K562 (cell line): ENCODE measurements at regions not wholly inside any gene's neighbourhood (a gene's known extent, or its start where the extent isn't known, plus 50 kb on each side); places are given as distances from the start of the nearest gene placed in this dataset.

ENCODE experiments used
- ATAC-seq: fragments of 200-7000 bp; cut with Tn5 transposase; 3 replicates; pipeline ENCODE4 v1.9.1; 2020; ENCODE audit warnings: moderate library complexity
- BruUV-seq: library from RNA; stranded (reverse); fragments of 400-500 nt; replicated peaks from 2 replicates; lab custom pipeline; 2021; lab: Mats Ljungman, UMichigan
- CTCF ChIA-PET: fragments of 300-600 bp; formaldehyde crosslinking; extraction: SDS; loops from one replicate; lab custom pipeline; 2021; ENCODE audit warnings: low intra/inter-chr PET ratio; lab: Yijun Ruan, JAX
- POLR2A ChIA-PET: fragments of 300-600, 350-650 bp; sonication (Branson Sonifier 250); formaldehyde crosslinking; extraction: SDS; loops from one replicate; lab custom pipeline; 2021; ENCODE audit warnings: antibody characterized with exemption, inconsistent platforms; lab: Yijun Ruan, JAX
- DNase-seq, 4 experiments: peaks; one replicate each; pipeline versions ENCODE4 v3.0.0 to v3.0.0-alpha.2; 2011 to 2018; ENCODE audit warnings: low spot score in 3 of 4, mixed read lengths in 3 of 4; ENCODE audit errors: extremely low read depth in 1 of 4
- FAIRE-seq: peaks from 2 replicates; lab custom pipeline; 2011; peaks lifted over from hg19 to GRCh38; lab: Jason Lieb, UNC
- H2AFZ ChIP-seq: 2 replicates; pipeline ENCODE4 v1.6.0; 2011; ENCODE audit warnings: low read depth, low read length, control low read depth, inconsistent platforms
- H3K27ac ChIP-seq: fragments of 200-600 bp; 3 replicates; pipeline ENCODE4 v1.8.0; 2011; ENCODE audit warnings: low read depth, mild to moderate bottlenecking, control low read depth, inconsistent platforms, low read length, moderate library complexity, mixed read lengths; ENCODE audit errors: extremely low read depth
- H3K27me3 ChIP-seq, 2 experiments: fragments of 300-600 bp in 1 of 2; 2 replicates in 1 of 2; 3 replicates in 1 of 2; pipeline versions ENCODE4 v1.6.0 to v1.8.0; 2011; ENCODE audit warnings: inconsistent platforms in 2 of 2, low read length in 2 of 2, mild to moderate bottlenecking in 1 of 2, mixed read lengths in 1 of 2, moderate library complexity in 1 of 2; ENCODE audit not compliant: control insufficient read depth in 2 of 2, insufficient read depth in 2 of 2
- H3K36me3 ChIP-seq: fragments of 300-600 bp; 3 replicates; pipeline ENCODE4 v1.8.0; 2011; ENCODE audit warnings: mild to moderate bottlenecking, low read length, inconsistent platforms; ENCODE audit not compliant: control insufficient read depth, insufficient read depth
- H3K4me1 ChIP-seq, 2 experiments: fragments of 200-600 bp in 1 of 2; replicated peaks in 1 of 2; 2 replicates in 1 of 2; 3 replicates in 1 of 2; pipeline versions ENCODE4 v1.5.1 to v1.8.0; 2011; ENCODE audit warnings: inconsistent platforms in 2 of 2, low read length in 2 of 2, mild to moderate bottlenecking in 1 of 2, mixed read lengths in 1 of 2, moderate library complexity in 1 of 2; ENCODE audit not compliant: control insufficient read depth in 2 of 2, insufficient read depth in 2 of 2
- H3K4me2 ChIP-seq: 2 replicates; pipeline ENCODE4 v1.6.1; 2011; ENCODE audit warnings: low read length, control low read depth, inconsistent platforms, mixed read lengths; ENCODE audit not compliant: insufficient read depth
- H3K4me3 ChIP-seq: fragments of 200-600 bp; sonication (generic), shearing (Covaris generic); 2 replicates; pipeline ENCODE4 v1.5.1; 2016; ENCODE audit warnings: control low read depth, inconsistent platforms
- H3K79me2 ChIP-seq: fragments of 200-600 bp; 3 replicates; pipeline ENCODE4 v1.8.0; 2011; ENCODE audit warnings: low read length, inconsistent platforms; ENCODE audit not compliant: control insufficient read depth, insufficient read depth
- H3K9ac ChIP-seq, 2 experiments: 2 replicates each; pipeline versions ENCODE4 v1.6.0 to v1.6.1; 2011; ENCODE audit warnings: low read depth in 2 of 2, low read length in 2 of 2, control low read depth in 1 of 2, inconsistent platforms in 1 of 2, mild to moderate bottlenecking in 1 of 2, mixed read lengths in 1 of 2; ENCODE audit not compliant: insufficient read depth in 1 of 2
- H3K9me1 ChIP-seq: one replicate; pipeline ENCODE4 v1.6.0; 2011; ENCODE audit warnings: inconsistent platforms, mild to moderate bottlenecking, low read length, moderate library complexity; ENCODE audit not compliant: control insufficient read depth, insufficient read depth
- H3K9me3 ChIP-seq: replicated peaks from 2 replicates; pipeline ENCODE4 v1.5.1; 2011; ENCODE audit warnings: low read depth, low read length, inconsistent platforms; ENCODE audit not compliant: control insufficient read depth, insufficient read depth
- H4K20me1 ChIP-seq: replicated peaks from 2 replicates; pipeline ENCODE4 v1.6.1; 2011; ENCODE audit warnings: low read length, inconsistent platforms, mixed read lengths; ENCODE audit not compliant: control insufficient read depth, insufficient read depth
- CEBPB ChIP-seq: fragments of 450-650 bp; IDR thresholded peaks from 2 replicates; pipeline ENCODE4 v1.6.1; 2016; ENCODE audit warnings: missing genetic modification characterization, missing compliant biosample characterization
- MTA3 ChIP-seq: fragments of 450-650 bp; formaldehyde crosslinking; IDR thresholded peaks from 2 replicates; pipeline ENCODE4 v1.6.1; 2017; ENCODE audit warnings: mild to moderate bottlenecking, borderline replicate concordance
- RAD21 ChIP-seq, 2 experiments: fragments of 250-450 bp in 1 of 2; fragments of 450-650 bp in 1 of 2; sonication (Bioruptor Pico) in 1 of 2; formaldehyde crosslinking in 1 of 2; IDR thresholded peaks in 1 of 2; conservative IDR thresholded peaks in 1 of 2; 2 replicates each; pipeline versions ENCODE4 v1.4.0 to v1.8.0; 2020 to 2022; ENCODE audit warnings: mild to moderate bottlenecking in 2 of 2, moderate library complexity in 1 of 2
- YY1 ChIP-seq, 3 experiments: IDR thresholded peaks; 2 replicates each; pipeline ENCODE4 v1.6.1; 2011; ENCODE audit warnings: low read length in 2 of 3, mild to moderate bottlenecking in 2 of 3, moderate library complexity in 2 of 3, borderline replicate concordance in 1 of 3, control low read depth in 1 of 3, low read depth in 1 of 3; ENCODE audit not compliant: insufficient read depth in 3 of 3, insufficient replicate concordance in 2 of 3, control insufficient read depth in 1 of 3, insufficient read length in 1 of 3; ENCODE audit errors: extremely low read depth in 1 of 3
- WGBS: fragments of 100-300 bp; shearing (Covaris generic); methylation state at CpG from one replicate; pipeline ENCODE4 v1.1.6; 2016; ENCODE audit warnings: low coverage, mixed read lengths; ENCODE audit not compliant: insufficient coverage; ENCODE audit errors: missing lambda C conversion rate; 5-methylcytosine and 5-hydroxymethylcytosine counted together
- in situ Hi-C: fragments of 300-500 bp; cut with MboI; formaldehyde crosslinking; loops from 4 replicates; pipeline ENCODE4 v1.15.0; 2018; ENCODE audit warnings: inconsistent platforms, mixed read lengths
- intact Hi-C: fragments of 100-400 bp; cut with micrococcal nuclease; formaldehyde crosslinking; loops from 2 replicates; pipeline ENCODE4 v1.14.2; 2022
- TF ChIP-seq, protein P1 (sequence below), 2 experiments: fragments of 450-650 bp in 1 of 2; sonication (generic) in 1 of 2; formaldehyde crosslinking; conservative IDR thresholded peaks; 2 replicates each; pipeline versions ENCODE4 v1.4.0 to v1.8.1; 2020 to 2022; ENCODE audit warnings: mild to moderate bottlenecking in 1 of 2, missing genetic modification reagents in 1 of 2
- TF ChIP-seq, protein P2 (sequence below), 3 experiments: IDR thresholded peaks in 2 of 3; conservative IDR thresholded peaks in 1 of 3; 2 replicates each; pipeline ENCODE4 v1.5.1; 2011 to 2012; ENCODE audit warnings: low read length in 3 of 3, mild to moderate bottlenecking in 3 of 3, control low read depth in 2 of 3, improper control_type of control experiment in 1 of 3, inconsistent platforms in 1 of 3, low read depth in 1 of 3, mixed read lengths in 1 of 3, moderate library complexity in 1 of 3; ENCODE audit not compliant: insufficient read depth in 2 of 3
- TF ChIP-seq, protein P3 (sequence below), 2 experiments: fragments of 450-650 bp; formaldehyde crosslinking in 1 of 2; IDR thresholded peaks; 2 replicates each; pipeline versions ENCODE4 v1.4.0 to v1.6.1; 2014 to 2020; ENCODE audit warnings: mild to moderate bottlenecking in 2 of 2, borderline replicate concordance in 1 of 2, low read depth in 1 of 2

DNA sequence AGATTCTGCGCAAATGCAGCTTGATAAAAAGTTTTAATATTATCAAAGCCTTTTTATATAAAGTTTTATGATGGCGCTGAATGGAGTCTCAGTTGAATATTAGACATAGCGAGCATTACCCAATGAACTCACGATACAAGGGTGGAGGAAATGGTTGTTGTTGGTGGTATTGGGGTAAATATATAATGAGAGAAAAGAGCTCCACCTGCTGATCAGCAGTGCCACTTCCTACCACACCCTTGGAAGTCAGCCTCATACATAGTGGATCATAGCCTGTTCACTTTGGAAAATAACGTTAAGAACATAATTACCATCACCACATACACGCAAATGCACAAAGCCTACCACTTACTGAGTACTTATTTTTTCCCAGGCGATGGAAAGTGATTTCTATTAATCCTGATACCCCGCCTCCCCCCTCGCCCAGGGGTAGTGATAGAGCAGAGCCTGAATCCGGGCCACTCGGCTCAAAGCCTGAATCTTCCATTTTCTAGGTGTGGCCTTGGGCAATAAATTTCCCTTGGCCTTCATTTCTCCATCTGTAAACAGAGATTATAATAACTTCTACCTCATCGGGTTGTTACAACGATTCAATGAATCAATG lies 358.3 kb downstream of the KLF5 start:
- FAIRE-seq = peak; percentile 54
- TF ChIP-seq, protein P1, sequence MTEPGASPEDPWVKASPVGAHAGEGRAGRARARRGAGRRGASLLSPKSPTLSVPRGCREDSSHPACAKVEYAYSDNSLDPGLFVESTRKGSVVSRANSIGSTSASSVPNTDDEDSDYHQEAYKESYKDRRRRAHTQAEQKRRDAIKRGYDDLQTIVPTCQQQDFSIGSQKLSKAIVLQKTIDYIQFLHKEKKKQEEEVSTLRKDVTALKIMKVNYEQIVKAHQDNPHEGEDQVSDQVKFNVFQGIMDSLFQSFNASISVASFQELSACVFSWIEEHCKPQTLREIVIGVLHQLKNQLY (CRISPR knock-in tag; conservative IDR thresholded peaks at IDR 0.05) = no peak
- TF ChIP-seq RAD21 (CRISPR knock-in tag; conservative IDR thresholded peaks at IDR 0.05 in 1 of 2, IDR thresholded peaks at IDR 0.05 in 1 of 2) = peak; percentile 42 to 55
- TF ChIP-seq MTA3 = no peak
- TF ChIP-seq, protein P2, sequence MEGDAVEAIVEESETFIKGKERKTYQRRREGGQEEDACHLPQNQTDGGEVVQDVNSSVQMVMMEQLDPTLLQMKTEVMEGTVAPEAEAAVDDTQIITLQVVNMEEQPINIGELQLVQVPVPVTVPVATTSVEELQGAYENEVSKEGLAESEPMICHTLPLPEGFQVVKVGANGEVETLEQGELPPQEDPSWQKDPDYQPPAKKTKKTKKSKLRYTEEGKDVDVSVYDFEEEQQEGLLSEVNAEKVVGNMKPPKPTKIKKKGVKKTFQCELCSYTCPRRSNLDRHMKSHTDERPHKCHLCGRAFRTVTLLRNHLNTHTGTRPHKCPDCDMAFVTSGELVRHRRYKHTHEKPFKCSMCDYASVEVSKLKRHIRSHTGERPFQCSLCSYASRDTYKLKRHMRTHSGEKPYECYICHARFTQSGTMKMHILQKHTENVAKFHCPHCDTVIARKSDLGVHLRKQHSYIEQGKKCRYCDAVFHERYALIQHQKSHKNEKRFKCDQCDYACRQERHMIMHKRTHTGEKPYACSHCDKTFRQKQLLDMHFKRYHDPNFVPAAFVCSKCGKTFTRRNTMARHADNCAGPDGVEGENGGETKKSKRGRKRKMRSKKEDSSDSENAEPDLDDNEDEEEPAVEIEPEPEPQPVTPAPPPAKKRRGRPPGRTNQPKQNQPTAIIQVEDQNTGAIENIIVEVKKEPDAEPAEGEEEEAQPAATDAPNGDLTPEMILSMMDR (IDR thresholded peaks at IDR 0.05 in 2 of 3, conservative IDR thresholded peaks at IDR 0.05 in 1 of 3; ENCODE audit: insufficient read depth in 2 of 3, low read depth in 1 of 3, low read length in 3 of 3) = peak; percentile 20 to 50 (median 40); a peak in 4 of 6 replicates
- no peak for TF ChIP-seq CEBPB (tag)
- TF ChIP-seq, protein P3, sequence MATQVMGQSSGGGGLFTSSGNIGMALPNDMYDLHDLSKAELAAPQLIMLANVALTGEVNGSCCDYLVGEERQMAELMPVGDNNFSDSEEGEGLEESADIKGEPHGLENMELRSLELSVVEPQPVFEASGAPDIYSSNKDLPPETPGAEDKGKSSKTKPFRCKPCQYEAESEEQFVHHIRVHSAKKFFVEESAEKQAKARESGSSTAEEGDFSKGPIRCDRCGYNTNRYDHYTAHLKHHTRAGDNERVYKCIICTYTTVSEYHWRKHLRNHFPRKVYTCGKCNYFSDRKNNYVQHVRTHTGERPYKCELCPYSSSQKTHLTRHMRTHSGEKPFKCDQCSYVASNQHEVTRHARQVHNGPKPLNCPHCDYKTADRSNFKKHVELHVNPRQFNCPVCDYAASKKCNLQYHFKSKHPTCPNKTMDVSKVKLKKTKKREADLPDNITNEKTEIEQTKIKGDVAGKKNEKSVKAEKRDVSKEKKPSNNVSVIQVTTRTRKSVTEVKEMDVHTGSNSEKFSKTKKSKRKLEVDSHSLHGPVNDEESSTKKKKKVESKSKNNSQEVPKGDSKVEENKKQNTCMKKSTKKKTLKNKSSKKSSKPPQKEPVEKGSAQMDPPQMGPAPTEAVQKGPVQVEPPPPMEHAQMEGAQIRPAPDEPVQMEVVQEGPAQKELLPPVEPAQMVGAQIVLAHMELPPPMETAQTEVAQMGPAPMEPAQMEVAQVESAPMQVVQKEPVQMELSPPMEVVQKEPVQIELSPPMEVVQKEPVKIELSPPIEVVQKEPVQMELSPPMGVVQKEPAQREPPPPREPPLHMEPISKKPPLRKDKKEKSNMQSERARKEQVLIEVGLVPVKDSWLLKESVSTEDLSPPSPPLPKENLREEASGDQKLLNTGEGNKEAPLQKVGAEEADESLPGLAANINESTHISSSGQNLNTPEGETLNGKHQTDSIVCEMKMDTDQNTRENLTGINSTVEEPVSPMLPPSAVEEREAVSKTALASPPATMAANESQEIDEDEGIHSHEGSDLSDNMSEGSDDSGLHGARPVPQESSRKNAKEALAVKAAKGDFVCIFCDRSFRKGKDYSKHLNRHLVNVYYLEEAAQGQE (IDR thresholded peaks at IDR 0.05; ENCODE audit: borderline replicate concordance) = peak; percentile 26; the same call in 1 of the 2 replicates
- TF ChIP-seq, protein P3 (CRISPR knock-in tag; IDR thresholded peaks at IDR 0.05; ENCODE audit: low read depth) = no peak
- TF ChIP-seq YY1 (IDR thresholded peaks at IDR 0.05; ENCODE audit: borderline replicate concordance in 1 of 3, control insufficient read depth in 1 of 3, extremely low read depth in 1 of 3, insufficient read depth in 3 of 3, insufficient read length in 1 of 3, insufficient replicate concordance in 2 of 3, low read depth in 1 of 3, low read length in 2 of 3) = peak in 1 of 3 experiments; percentile 20

More for the DNA sequence above, 358.3 kb downstream of the KLF5 start:
- H3K27me3 ChIP-seq = no peaks in the 10 kb centered on the region
- H3K9ac ChIP-seq = no peak overlapping the region
- no peaks in the 10 kb centered on the region for H3K79me2 ChIP-seq
- no TSS peak for BruUV-seq
- 11% methylated on average over 12 of the region's 13 CpGs for WGBS
- H3K27ac ChIP-seq = no peak overlapping the region
- intact Hi-C loops = no loop called here
- peak overlapping the region; percentile 87 for H2AFZ ChIP-seq
- ChIA-PET POLR2A (no interaction called here), CTCF (no interaction called here)
- H3K4me3 ChIP-seq = peak overlapping the region; percentile 19; the same call in 1 of the 2 replicates
- in situ Hi-C loops = loop anchor here (25.0 kb wide), 1 partner anchor 605 kb away; no protein-coding TSS in a partner anchor
- no peaks in the 10 kb centered on the region for H3K9me3 ChIP-seq
- ATAC-seq (peak; percentile 97), DNase-seq (peak in 3 of 4 experiments; percentile 6 to 34 (median 32))
- no peaks in the 10 kb centered on the region for H3K36me3 ChIP-seq
- no peaks in the 10 kb centered on the region for H3K9me1 ChIP-seq
- no peaks in the 10 kb centered on the region for H3K4me1 ChIP-seq
- H3K4me2 ChIP-seq = peak overlapping the region; percentile 63
- no peaks in the 10 kb centered on the region for H4K20me1 ChIP-seq
